Endodermal cell (in vitro differentiated cells): ENCODE measurements at regions not wholly inside any gene's neighbourhood (a gene's known extent, or its start where the extent isn't known, plus 50 kb on each side); places are given as distances from the start of the nearest gene placed in this dataset.

Experiments
- DNase-seq: peaks from one replicate; pipeline ENCODE4 v3.0.0-alpha.2; 2017
- H3K27ac ChIP-seq: 2 replicates; pipeline ENCODE4 v1.5.1; 2013; ENCODE audit warnings: mild to moderate bottlenecking, low read depth, low read length, moderate library complexity
- H3K27me3 ChIP-seq: 2 replicates; pipeline ENCODE4 v1.6.1; 2013; ENCODE audit warnings: mild to moderate bottlenecking, low read length, moderate library complexity; ENCODE audit not compliant: insufficient read depth, control insufficient read depth, poor library complexity, severe bottlenecking
- H3K36me3 ChIP-seq: 2 replicates; pipeline ENCODE4 v1.7.0; 2013; ENCODE audit warnings: mild to moderate bottlenecking, low read length, moderate library complexity; ENCODE audit not compliant: control insufficient read depth, insufficient read depth
- H3K4me1 ChIP-seq: one replicate; pipeline ENCODE4 v1.7.0; 2013; ENCODE audit warnings: low read length; ENCODE audit not compliant: control insufficient read depth, insufficient read depth
- H3K4me3 ChIP-seq: 2 replicates; pipeline ENCODE4 v1.5.1; 2013; ENCODE audit warnings: mild to moderate bottlenecking, low read length, moderate library complexity
- H3K9ac ChIP-seq: 2 replicates; pipeline ENCODE4 v1.6.1; 2013; ENCODE audit warnings: mild to moderate bottlenecking, low read length, moderate library complexity; ENCODE audit not compliant: poor library complexity, severe bottlenecking; ENCODE audit errors: extremely low read depth
- H3K9me3 ChIP-seq: 2 replicates; pipeline ENCODE4 v1.6.1; 2013; ENCODE audit warnings: mild to moderate bottlenecking, low read length, moderate library complexity; ENCODE audit not compliant: control insufficient read depth
- H3K27ac Mint-ChIP-seq: 2 replicates; pipeline ENCODE4 v1.8.0; 2020; ENCODE audit warnings: mixed read lengths
- H3K27me3 Mint-ChIP-seq: 2 replicates; pipeline ENCODE4 v1.8.0; 2021; ENCODE audit warnings: mild to moderate bottlenecking, mixed read lengths; ENCODE audit not compliant: insufficient read depth
- H3K36me3 Mint-ChIP-seq: 2 replicates; pipeline ENCODE4 v1.8.0; 2020; ENCODE audit warnings: low read depth, mixed read lengths
- H3K4me1 Mint-ChIP-seq: 2 replicates; pipeline ENCODE4 v1.8.0; 2020; ENCODE audit warnings: mixed read lengths
- H3K4me3 Mint-ChIP-seq: 2 replicates; pipeline ENCODE4 v1.8.0; 2020; ENCODE audit warnings: mild to moderate bottlenecking, moderate library complexity, mixed read lengths
- H3K9me3 Mint-ChIP-seq: 2 replicates; pipeline ENCODE4 v1.8.0; 2020; ENCODE audit warnings: mild to moderate bottlenecking, mixed read lengths
- WGBS, 2 experiments: methylation state at CpG; one replicate each; pipeline versions ENCODE4 v1.1.5 to v1.1.7; 2013; ENCODE audit warnings: missing lambda C conversion rate in 2 of 2, mixed read lengths in 1 of 2; ENCODE audit not compliant: insufficient coverage in 1 of 2, insufficient read length in 1 of 2; 5-methylcytosine and 5-hydroxymethylcytosine counted together
- TF ChIP-seq, protein P1 (sequence below): fragments of 200-600 bp; sonication (generic); conservative IDR thresholded peaks from 2 replicates; pipeline ENCODE4 v1.5.0; 2021; ENCODE audit warnings: antibody characterized with exemption, mild to moderate bottlenecking

DNA sequence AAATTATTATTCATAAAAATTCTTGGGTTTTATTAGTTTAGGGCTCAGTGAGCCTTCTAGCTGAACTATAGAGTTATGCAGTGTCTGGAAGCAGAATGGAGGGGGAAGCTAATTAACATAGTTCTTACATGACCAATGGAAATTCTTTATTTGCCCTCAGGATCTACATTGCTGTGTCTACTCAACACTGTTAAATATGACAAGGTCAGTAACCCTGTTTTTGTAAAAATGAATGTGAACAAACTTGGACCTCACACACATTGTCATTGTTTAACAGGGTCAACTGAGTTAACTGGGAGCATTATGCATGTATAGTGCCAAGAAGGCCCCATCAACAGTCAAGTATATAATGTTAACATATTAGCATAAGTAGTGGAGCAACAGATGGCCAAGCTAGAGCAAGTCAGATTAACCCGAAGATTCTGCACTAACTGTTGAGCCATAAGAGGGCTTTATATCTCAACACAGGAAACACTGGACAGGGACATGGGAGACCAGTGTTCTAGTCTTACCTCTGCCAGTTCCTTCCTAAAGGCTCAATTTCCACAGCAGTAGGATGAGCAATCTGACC, 122.5 kb upstream of the SEM1 start:
- 91 to 100% methylated on average over 1 of the region's 1 CpG for WGBS, 2 experiments

DNA sequence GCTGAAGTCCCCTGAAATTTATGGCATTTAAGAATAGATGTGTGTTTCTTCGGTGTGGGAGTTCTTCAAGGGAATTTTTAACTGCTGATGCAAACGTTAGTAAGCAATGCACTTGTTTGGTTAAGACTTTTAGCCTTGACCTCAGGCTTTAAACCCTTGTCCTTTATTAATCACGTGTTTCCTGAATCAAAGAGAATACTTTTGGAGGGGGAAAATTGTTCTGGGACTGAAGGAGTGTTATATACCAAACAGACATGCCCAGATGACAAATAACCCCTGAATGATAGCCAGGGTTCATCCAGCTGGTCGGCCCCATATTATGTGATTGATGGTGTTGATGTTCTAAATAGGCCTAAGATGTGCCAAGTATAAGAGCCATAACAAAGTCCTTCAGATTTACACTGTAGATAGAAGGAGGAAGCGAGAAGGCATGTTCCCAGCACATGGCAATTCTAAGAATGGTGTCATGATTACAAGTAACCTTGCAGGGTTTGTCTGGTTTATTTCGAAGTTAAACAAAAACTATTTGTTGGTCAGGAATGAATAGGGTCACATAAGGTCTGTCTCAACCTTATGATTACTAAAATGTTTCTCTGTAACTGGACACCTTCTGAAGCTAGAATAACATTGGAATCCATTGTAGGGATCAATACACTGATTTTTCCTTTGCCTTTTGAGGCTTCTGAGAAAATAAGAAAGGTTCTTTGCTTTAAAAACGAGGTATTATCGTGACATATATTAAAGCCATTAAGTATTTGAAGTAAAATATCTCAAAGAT, 124.2 kb upstream of the SEM1 start:
- Mint-ChIP-seq H3K36me3 (no peaks in the 10 kb centered on the region), H3K27me3 (no peaks in the 10 kb centered on the region), H3K4me3 (no peak overlapping the region), H3K4me1 (no peaks in the 10 kb centered on the region), H3K9me3 (no peaks in the 10 kb centered on the region), H3K27ac (no peak overlapping the region)
- Histone ChIP-seq H3K4me3 (no peak overlapping the region), H3K27ac (no peak overlapping the region), H3K9me3 (no peaks in the 10 kb centered on the region), H3K4me1 (no peaks in the 10 kb centered on the region), H3K9ac (no peak overlapping the region), H3K27me3 (no peaks in the 10 kb centered on the region), H3K36me3 (no peaks in the 10 kb centered on the region)
- TF ChIP-seq, protein P1, sequence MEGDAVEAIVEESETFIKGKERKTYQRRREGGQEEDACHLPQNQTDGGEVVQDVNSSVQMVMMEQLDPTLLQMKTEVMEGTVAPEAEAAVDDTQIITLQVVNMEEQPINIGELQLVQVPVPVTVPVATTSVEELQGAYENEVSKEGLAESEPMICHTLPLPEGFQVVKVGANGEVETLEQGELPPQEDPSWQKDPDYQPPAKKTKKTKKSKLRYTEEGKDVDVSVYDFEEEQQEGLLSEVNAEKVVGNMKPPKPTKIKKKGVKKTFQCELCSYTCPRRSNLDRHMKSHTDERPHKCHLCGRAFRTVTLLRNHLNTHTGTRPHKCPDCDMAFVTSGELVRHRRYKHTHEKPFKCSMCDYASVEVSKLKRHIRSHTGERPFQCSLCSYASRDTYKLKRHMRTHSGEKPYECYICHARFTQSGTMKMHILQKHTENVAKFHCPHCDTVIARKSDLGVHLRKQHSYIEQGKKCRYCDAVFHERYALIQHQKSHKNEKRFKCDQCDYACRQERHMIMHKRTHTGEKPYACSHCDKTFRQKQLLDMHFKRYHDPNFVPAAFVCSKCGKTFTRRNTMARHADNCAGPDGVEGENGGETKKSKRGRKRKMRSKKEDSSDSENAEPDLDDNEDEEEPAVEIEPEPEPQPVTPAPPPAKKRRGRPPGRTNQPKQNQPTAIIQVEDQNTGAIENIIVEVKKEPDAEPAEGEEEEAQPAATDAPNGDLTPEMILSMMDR = no peak
- DNase-seq = no peak
- 86 to 89% methylated on average over 4 to 6 of the region's 8 CpGs for WGBS, 2 experiments

More for the DNA sequence above, 122.5 kb upstream of the SEM1 start:
- Histone ChIP-seq H3K9ac (no peak overlapping the region), H3K36me3 (no peaks in the 10 kb centered on the region), H3K27me3 (no peaks in the 10 kb centered on the region), H3K4me1 (no peaks in the 10 kb centered on the region), H3K27ac (no peak overlapping the region), H3K4me3 (no peak overlapping the region), H3K9me3 (no peaks in the 10 kb centered on the region)
- no peak overlapping the region for H3K27ac Mint-ChIP-seq
- H3K36me3 Mint-ChIP-seq = no peaks in the 10 kb centered on the region
- DNase-seq = no peak
- H3K9me3 Mint-ChIP-seq = no peaks in the 10 kb centered on the region
- no peak overlapping the region for H3K4me3 Mint-ChIP-seq
- TF ChIP-seq, protein P1 = no peak
- no peaks in the 10 kb centered on the region for H3K4me1 Mint-ChIP-seq
- H3K27me3 Mint-ChIP-seq = no peaks in the 10 kb centered on the region

DNA sequence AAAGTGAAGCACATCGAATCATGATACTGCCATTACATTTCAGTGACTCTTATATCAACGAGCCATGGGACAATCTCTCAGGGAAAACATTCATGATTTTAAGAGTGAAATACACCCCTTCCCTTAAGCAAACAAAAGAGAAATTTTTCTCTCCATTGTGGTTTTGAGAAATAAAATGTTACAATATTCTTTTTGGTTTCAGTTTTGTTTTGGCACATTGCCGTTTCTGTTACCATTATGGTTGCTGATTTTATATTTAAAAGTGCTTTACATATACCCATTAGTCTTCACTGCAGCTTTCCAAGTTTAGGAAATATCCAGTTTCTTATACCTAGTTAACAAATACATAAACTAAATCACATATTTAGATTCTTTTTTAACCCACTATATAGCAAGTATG, 126.8 kb upstream of the SEM1 start:
- TF ChIP-seq, protein P1 = no peak
- WGBS, 2 experiments = 86 to 93% methylated on average over 3 of the region's 3 CpGs

More for the DNA sequence above, 126.8 kb upstream of the SEM1 start:
- H3K9me3 ChIP-seq = no peaks in the 10 kb centered on the region
- no peaks in the 10 kb centered on the region for H3K27me3 ChIP-seq
- DNase-seq = no peak
- no peak overlapping the region for H3K9ac ChIP-seq
- peaks cover 5% of the 10 kb centered on the region for H3K27me3 Mint-ChIP-seq
- no peak overlapping the region for H3K27ac Mint-ChIP-seq
- H3K4me1 ChIP-seq = no peaks in the 10 kb centered on the region
- no peaks in the 10 kb centered on the region for H3K36me3 Mint-ChIP-seq
- no peak overlapping the region for H3K4me3 Mint-ChIP-seq
- H3K4me3 ChIP-seq = no peak overlapping the region
- no peaks in the 10 kb centered on the region for H3K36me3 ChIP-seq
- H3K4me1 Mint-ChIP-seq = no peaks in the 10 kb centered on the region
- H3K9me3 Mint-ChIP-seq = no peaks in the 10 kb centered on the region
- H3K27ac ChIP-seq = no peak overlapping the region
